CD4-positive, alpha-beta T cell (primary cell): ENCODE measurements at regions not wholly inside any gene's neighbourhood (a gene's known extent, or its start where the extent isn't known, plus 50 kb on each side); places are given as distances from the start of the nearest gene placed in this dataset.

ENCODE experiments used
- ATAC-seq: fragments of 200-7000 bp; cut with Tn5 transposase; one replicate; pipeline ENCODE4 v1.10.0; 2022; ENCODE audit warnings: mild to moderate bottlenecking; ENCODE audit not compliant: poor library complexity
- CTCF ChIA-PET: fragments of 350-600 bp; sonication (Branson Sonifier 250); formaldehyde crosslinking; loops from one replicate; lab custom pipeline; 2021; ENCODE audit warnings: antibody characterized with exemption, inconsistent platforms; lab: Charles Lee
- POLR2A ChIA-PET: fragments of 350-600 bp; sonication (Branson Sonifier 250); formaldehyde crosslinking; loops from one replicate; lab custom pipeline; 2021; ENCODE audit warnings: antibody characterized with exemption, inconsistent platforms; lab: Charles Lee
- DNase-seq, 14 experiments: peaks; one replicate each; pipeline ENCODE4 v3.0.0-alpha.2; 2013 to 2020; ENCODE audit warnings: mixed read lengths in 2 of 14
- H3K27ac ChIP-seq, 2 donors: one replicate each; pipeline versions ENCODE4 v1.5.1 to v1.7.0; 2013; ENCODE audit warnings: low read length in 2 of 2, low read depth in 1 of 2, mild to moderate bottlenecking in 1 of 2
- H3K27me3 ChIP-seq, 2 experiments: 1 replicate in 1 of 2; 2 replicates in 1 of 2; pipeline versions ENCODE4 v1.6.1 to v1.7.0; 2013; ENCODE audit warnings: low read length in 2 of 2, control low read depth in 1 of 2, mild to moderate bottlenecking in 1 of 2, moderate library complexity in 1 of 2; ENCODE audit not compliant: insufficient read depth in 2 of 2, control insufficient read depth in 1 of 2
- H3K36me3 ChIP-seq: one replicate; pipeline ENCODE4 v1.6.1; 2013; ENCODE audit warnings: low read length, control low read depth; ENCODE audit not compliant: insufficient read depth
- H3K4me1 ChIP-seq: one replicate; pipeline ENCODE4 v1.6.1; 2013; ENCODE audit warnings: low read length, control low read depth; ENCODE audit not compliant: insufficient read depth
- H3K4me3 ChIP-seq: one replicate; pipeline ENCODE4 v1.5.1; 2013; ENCODE audit warnings: mild to moderate bottlenecking, low read length, moderate library complexity
- H3K9me3 ChIP-seq, 2 experiments: 1 replicate in 1 of 2; 2 replicates in 1 of 2; pipeline versions ENCODE4 v1.6.1 to v1.7.0; 2013; ENCODE audit warnings: low read length in 2 of 2, mild to moderate bottlenecking in 2 of 2, control low read depth in 1 of 2, moderate library complexity in 1 of 2; ENCODE audit not compliant: control insufficient read depth in 1 of 2, insufficient read depth in 1 of 2
- H3K27ac Mint-ChIP-seq: one replicate; pipeline ENCODE4 v1.8.0; 2020; ENCODE audit warnings: mixed read lengths
- H3K27me3 Mint-ChIP-seq: one replicate; pipeline ENCODE4 v1.8.0; 2021; ENCODE audit warnings: mixed read lengths
- H3K36me3 Mint-ChIP-seq: one replicate; pipeline ENCODE4 v1.8.0; 2021; ENCODE audit warnings: low read depth, mixed read lengths
- H3K4me1 Mint-ChIP-seq: one replicate; pipeline ENCODE4 v1.8.0; 2021; ENCODE audit warnings: low read depth, mixed read lengths
- H3K4me3 Mint-ChIP-seq: one replicate; pipeline ENCODE4 v1.8.0; 2020; ENCODE audit warnings: mild to moderate bottlenecking, mixed read lengths
- H3K9me3 Mint-ChIP-seq: one replicate; pipeline ENCODE4 v1.8.0; 2020; ENCODE audit warnings: mixed read lengths
- intact Hi-C, 2 experiments: fragments of 100-400 bp; cut with DNase I in 1 of 2; cut with micrococcal nuclease in 1 of 2; formaldehyde crosslinking; loops; one replicate each; pipeline versions ENCODE4 v1.15.1 to v1.9.0; 2023 to 2025; cut with DNase I, micrococcal nuclease
- TF ChIP-seq, protein P1 (sequence below): fragments of 200-600 bp; IDR thresholded peaks from one replicate; pipeline ENCODE4 v1.8.0; 2022; ENCODE audit warnings: antibody characterized with exemption, mild to moderate bottlenecking

DNA sequence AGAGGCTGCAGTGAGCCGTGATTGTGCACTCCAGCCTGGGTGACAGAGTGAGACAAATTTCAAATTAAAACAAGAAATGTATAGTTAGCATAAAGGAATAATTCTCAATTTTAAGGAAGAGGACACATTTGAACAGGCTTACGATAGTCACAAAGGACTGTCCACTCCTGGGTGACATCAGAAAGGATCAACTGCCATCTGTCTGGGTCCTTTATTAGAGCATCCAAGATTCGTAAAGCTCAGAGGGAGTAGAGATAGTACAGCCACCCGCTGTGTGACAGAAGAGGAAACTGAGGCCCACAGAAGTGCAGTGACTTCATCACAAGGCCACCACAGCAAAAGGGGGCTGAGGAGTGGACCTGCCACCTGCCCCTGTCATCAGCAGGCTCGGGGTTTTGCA is 149.3 kb upstream of the RBPJ start:
- Histone ChIP-seq H3K9me3 (no peaks in the 10 kb centered on the region), H3K4me3 (no peak overlapping the region), H3K27me3 (no peaks in the 10 kb centered on the region), H3K27ac (no peak overlapping the region), H3K4me1 (peaks cover 10% of the 10 kb centered on the region), H3K36me3 (no peaks in the 10 kb centered on the region)
- ATAC-seq (no peak), DNase-seq (no peak)
- H3K27me3 Mint-ChIP-seq: peaks cover 7% of the 10 kb centered on the region
- H3K9me3 Mint-ChIP-seq: no peaks in the 10 kb centered on the region
- no peaks in the 10 kb centered on the region for H3K4me1 Mint-ChIP-seq
- H3K4me3 Mint-ChIP-seq: no peak overlapping the region
- no peak overlapping the region for H3K27ac Mint-ChIP-seq
- intact Hi-C loops: no loop called here
- H3K36me3 Mint-ChIP-seq: no peaks in the 10 kb centered on the region
- CTCF ChIA-PET: no interaction called here
- POLR2A ChIA-PET: interaction anchor here (0.7 kb wide), 1 partner anchor 822 kb away, joined by 3 read pairs; no protein-coding TSS in a partner anchor
- TF ChIP-seq, protein P1, sequence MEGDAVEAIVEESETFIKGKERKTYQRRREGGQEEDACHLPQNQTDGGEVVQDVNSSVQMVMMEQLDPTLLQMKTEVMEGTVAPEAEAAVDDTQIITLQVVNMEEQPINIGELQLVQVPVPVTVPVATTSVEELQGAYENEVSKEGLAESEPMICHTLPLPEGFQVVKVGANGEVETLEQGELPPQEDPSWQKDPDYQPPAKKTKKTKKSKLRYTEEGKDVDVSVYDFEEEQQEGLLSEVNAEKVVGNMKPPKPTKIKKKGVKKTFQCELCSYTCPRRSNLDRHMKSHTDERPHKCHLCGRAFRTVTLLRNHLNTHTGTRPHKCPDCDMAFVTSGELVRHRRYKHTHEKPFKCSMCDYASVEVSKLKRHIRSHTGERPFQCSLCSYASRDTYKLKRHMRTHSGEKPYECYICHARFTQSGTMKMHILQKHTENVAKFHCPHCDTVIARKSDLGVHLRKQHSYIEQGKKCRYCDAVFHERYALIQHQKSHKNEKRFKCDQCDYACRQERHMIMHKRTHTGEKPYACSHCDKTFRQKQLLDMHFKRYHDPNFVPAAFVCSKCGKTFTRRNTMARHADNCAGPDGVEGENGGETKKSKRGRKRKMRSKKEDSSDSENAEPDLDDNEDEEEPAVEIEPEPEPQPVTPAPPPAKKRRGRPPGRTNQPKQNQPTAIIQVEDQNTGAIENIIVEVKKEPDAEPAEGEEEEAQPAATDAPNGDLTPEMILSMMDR: no peak

DNA sequence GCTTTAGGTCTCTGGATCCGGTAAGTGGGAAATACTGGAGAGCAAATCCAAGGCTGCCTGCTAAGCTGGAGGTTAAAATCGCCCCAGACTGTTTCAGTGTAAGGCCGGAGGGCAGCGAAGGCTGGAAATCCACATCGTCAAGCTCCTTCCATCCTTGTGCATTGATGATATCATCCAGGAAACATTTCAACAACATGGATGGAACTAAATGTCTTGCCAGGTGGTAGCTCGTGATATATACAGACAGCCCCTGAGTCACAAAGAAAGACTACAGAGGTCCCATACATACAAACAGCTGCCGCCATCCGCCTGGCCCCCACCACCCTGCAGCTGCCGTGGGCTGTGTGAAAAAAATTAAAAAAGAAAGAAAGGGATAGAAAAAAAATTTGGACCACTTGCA is 148.9 kb upstream of the RBPJ start:
- CTCF ChIA-PET: no interaction called here
- no peaks in the 10 kb centered on the region for H3K4me1 Mint-ChIP-seq

GRCh38 chr4:26173619-26174018 is 147.2 kb upstream of the RBPJ start:
- DNase-seq (no peak), ATAC-seq (no peak)
- H3K9me3 ChIP-seq: no peaks in the 10 kb centered on the region
- H3K4me1 ChIP-seq: peaks cover 10% of the 10 kb centered on the region
- intact Hi-C loops: no loop called here
- Mint-ChIP-seq H3K4me1 (no peaks in the 10 kb centered on the region), H3K27me3 (peaks cover 7% of the 10 kb centered on the region), H3K4me3 (no peak overlapping the region), H3K9me3 (no peaks in the 10 kb centered on the region), H3K27ac (no peak overlapping the region), H3K36me3 (no peaks in the 10 kb centered on the region)
- H3K27me3 ChIP-seq: no peaks in the 10 kb centered on the region
- ChIA-PET POLR2A (interaction anchor here (1.0 kb wide), 1 partner anchor 146 kb away, joined by 3 read pairs; no protein-coding TSS in a partner anchor), CTCF (interaction anchor here (1.4 kb wide), 1 partner anchor 21 kb away, joined by 3 read pairs; no protein-coding TSS in a partner anchor)
- no peak overlapping the region for H3K27ac ChIP-seq
- H3K36me3 ChIP-seq: no peaks in the 10 kb centered on the region
- H3K4me3 ChIP-seq: no peak overlapping the region
- TF ChIP-seq, protein P1: no peak

More for the DNA sequence above, 148.9 kb upstream of the RBPJ start:
- TF ChIP-seq, protein P1: no peak
- ATAC-seq (no peak), DNase-seq (no peak)
- Mint-ChIP-seq H3K9me3 (no peaks in the 10 kb centered on the region), H3K36me3 (no peaks in the 10 kb centered on the region), H3K27me3 (peaks cover 7% of the 10 kb centered on the region), H3K4me3 (no peak overlapping the region), H3K27ac (no peak overlapping the region)
- intact Hi-C loops: no loop called here
- Histone ChIP-seq H3K4me3 (no peak overlapping the region), H3K27ac (no peak overlapping the region), H3K36me3 (no peaks in the 10 kb centered on the region), H3K27me3 (no peaks in the 10 kb centered on the region), H3K4me1 (peaks cover 10% of the 10 kb centered on the region), H3K9me3 (no peaks in the 10 kb centered on the region)
- POLR2A ChIA-PET: interaction anchor here (0.7 kb wide), 1 partner anchor 823 kb away, joined by 3 read pairs; no protein-coding TSS in a partner anchor
